RKO (cell line): ENCODE measurements at regions not wholly inside any gene's neighbourhood (a gene's known extent, or its start where the extent isn't known, plus 50 kb on each side); places are given as distances from the start of the nearest gene placed in this dataset.

Experiments
- DNase-seq: peaks from one replicate; pipeline ENCODE4 v3.0.0-alpha.2; 2016; ENCODE audit warnings: low spot score

- DNase-seq = no peak
Observed at GRCh38 chr5:124663101-124663506, 83.3 kb downstream of the ZNF608 start.

DNA sequence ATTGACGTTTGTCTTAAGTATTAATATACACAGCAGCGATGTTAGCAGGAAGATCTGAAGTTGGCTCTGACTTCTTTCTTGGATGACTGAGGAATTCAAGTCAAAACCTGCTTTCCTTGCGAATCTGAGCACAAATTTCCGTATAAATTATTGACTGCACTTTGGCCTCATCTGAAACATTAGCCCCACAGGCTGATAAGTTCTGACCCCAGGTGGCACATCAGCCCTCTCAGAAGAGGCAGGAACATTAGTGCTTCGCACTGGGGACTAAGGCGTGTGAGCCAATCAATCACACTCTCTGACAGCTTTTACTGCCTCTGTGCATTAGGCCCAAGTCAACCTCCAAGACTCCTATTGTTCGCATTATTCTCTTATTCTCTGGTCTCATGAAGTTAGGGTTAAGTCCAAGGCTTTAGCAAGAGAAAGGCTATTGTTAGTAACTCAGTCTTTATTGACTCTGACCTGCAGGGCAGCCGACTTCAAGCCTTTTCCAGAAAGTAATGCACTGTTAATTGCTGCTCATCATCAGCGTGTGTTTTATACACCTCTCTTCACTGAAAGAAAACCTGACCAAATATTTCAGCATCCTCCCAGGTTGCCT is 84.2 kb downstream of the ZNF608 start:
- no peak for DNase-seq

- no peak for DNase-seq
Observed at GRCh38 chr5:124661317-124662141, 84.9 kb downstream of the ZNF608 start.

GRCh38 chr5:124660229-124661093 is 86.0 kb downstream of the ZNF608 start:
- no peak for DNase-seq

DNA sequence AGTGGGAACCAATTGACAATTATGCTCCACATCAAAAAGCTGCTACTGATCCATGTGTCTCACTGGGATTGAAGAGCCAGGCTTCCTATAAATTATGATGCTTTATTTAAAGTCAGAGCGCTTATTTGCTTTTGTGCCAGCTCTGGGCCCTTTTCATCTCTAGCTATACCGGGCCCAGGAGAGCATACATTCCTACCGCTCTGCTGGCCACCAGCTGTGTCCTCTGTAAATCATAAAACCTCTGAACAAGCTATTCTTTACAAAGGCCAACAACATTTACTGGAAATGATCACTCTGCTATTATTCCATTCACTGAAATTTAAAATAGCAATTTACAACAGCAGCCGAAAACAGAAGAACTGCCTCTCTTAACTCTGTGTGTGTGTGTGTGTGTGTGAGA is 86.6 kb downstream of the ZNF608 start:
- no peak for DNase-seq

DNA sequence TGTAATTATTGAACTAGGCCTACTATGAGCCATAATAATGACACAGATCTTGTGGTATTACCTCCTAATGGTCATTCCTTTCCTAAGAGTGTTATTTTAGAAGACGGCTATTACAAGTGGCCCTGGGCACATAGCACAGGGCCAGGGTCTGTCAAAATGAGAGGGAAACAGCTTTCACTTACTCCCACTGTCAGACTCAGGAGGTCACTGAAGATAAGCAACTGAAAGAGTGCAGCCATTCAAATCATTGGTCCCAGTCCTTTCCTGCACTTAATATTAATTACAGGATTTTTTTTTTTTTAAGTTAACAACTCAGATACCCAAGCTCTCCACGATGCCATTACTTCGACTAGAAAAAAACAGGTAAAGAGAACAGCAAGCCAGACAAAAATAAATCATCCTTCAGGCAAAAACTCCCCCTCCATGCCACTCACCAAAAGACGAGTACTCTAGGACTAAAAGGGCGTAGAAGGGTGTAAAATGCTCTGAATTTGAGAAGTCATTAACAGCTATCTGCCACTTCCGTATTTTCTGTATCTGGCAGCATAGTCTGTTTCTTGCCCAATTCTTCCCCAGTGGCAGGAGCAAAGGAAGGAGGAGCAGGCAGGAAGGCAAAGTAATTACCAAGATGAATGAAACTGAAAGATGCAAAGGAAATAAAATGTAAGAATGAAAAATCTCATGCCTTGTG is 87.4 kb downstream of the ZNF608 start:
- no peak for DNase-seq

GRCh38 chr5:124655921-124656511 is 90.4 kb downstream of the ZNF608 start:
- DNase-seq = peak; percentile 31

DNA sequence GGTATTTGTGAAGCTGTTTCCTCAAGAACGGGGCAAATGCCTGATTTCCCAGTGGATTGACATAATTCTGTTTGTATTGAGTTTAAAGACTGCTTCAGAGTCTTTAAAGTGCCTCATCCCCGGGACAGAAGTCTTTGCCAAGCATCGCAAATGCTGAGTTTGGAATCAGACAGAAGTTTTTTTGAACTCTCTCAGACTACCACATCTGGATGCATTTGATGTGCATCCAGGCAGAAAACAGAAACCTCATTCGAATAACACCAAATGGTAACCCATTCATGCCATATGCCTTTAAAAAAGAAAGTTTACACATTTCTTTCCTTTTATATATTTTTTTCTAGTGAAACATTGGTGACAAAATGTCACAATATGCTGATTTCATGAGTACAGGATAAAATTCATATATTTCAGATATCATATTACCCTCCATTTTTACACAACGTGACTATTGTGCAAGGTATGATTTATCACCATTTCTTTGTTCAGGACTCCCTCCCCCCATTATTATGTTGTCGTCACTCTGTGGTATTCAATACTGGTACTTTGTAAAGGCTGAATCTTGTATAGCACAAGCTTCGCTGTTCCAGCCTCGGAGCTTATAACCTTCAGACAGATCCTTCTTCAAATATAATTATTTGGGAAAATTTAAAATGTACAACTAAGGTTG is 91.1 kb downstream of the ZNF608 start:
- DNase-seq = no peak

DNA sequence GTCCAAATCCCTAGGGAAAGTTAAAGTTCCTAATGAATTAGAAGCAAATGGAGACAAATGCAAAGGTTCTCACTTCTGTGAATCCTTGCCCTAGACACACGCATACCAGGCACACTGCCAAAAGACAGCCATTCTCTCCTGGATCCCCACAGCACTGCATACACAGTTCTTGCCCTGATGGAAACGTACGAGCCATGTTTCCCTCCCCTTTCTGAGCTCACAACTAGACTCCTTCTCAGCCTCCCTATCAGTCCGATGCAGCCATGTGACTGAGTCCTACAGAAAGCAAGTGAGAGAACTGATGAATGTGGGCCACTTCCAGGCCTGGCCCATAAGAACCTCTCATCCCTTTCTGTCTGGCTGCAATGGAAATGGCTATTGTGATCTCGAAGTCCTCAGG is 92.0 kb downstream of the ZNF608 start:
- no peak for DNase-seq

DNA sequence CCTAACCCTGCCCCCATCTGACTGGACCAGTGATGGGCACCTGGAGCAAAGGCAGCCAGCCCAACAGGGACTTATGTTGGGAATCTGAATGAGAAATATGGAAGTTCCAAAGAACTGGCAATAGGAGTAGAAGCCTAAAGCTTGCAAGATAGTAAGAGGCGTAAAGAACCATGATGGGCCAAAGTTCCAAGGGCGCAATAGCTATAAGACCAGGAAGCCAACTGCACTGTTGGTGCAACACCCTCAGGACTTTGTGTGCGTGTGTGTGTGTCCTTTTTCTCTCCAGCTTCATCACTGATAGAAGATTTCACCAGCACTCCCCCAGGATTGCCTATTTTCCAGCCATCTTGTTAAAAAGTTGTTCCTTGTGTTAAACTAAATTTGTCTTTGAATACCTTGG is 92.8 kb downstream of the ZNF608 start:
- no peak for DNase-seq

DNA sequence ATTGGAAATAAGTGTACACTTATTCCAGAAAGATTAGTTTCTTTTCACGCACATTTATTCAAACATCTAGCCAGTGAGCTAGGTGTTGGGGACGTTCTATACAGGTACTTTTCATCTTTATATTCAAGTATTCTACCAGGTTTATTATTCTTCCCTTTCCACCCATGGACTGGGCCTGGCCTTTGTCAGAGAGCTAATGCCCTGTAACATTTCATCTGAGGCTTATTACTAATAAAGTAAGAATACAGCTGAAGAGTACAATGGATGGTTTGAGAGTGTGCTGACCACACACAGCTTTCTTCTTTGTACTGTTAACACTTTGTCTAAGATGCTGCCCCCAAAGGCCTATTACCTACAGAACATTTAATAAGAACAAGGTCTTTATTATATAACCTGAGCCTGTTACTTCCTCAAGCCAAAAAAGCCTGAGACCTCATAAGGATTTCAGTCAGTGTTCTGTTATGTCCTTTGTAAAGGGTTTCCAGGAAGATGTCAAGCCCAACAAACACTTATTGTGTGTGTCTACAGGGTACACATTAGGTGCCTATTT is 93.5 kb downstream of the ZNF608 start:
- DNase-seq = no peak

- no peak for DNase-seq
Observed at GRCh38 chr5:124652514-124652819, 94.0 kb downstream of the ZNF608 start.

GRCh38 chr5:124651663-124652513 is 94.6 kb downstream of the ZNF608 start:
- DNase-seq = no peak

GRCh38 chr5:124650951-124651662 is 95.3 kb downstream of the ZNF608 start:
- no peak for DNase-seq

GRCh38 chr5:124650147-124650561 is 96.3 kb downstream of the ZNF608 start:
- no peak for DNase-seq

GRCh38 chr5:124649491-124650146 is 96.8 kb downstream of the ZNF608 start:
- DNase-seq = no peak

- DNase-seq = no peak
Observed at GRCh38 chr5:124648902-124649467, 97.5 kb downstream of the ZNF608 start.

GRCh38 chr5:124647352-124647751 is 99.1 kb downstream of the ZNF608 start:
- no peak for DNase-seq

- no peak for DNase-seq
Observed at GRCh38 chr5:124645396-124645795, 101.0 kb downstream of the ZNF608 start.
